HG03520 (cell line): ENCODE measurements at regions not wholly inside any gene's neighbourhood (a gene's known extent, or its start where the extent isn't known, plus 50 kb on each side); places are given as distances from the start of the nearest gene placed in this dataset.

Experiments used
- ATAC-seq: cut with Tn5 transposase; IDR thresholded peaks from one replicate; pipeline ENCODE4 v1.9.1; 2021; ENCODE audit warnings: mild to moderate bottlenecking, moderate library complexity; ENCODE audit not compliant: unreplicated experiment

- ATAC-seq, result no peak
These were observed 330.3 kb upstream of the PITX2 start for GRCh38 chr4:110953191-110953590.

GRCh38 chr4:110953898-110954297, 331.0 kb upstream of the PITX2 start:
- no peak for ATAC-seq

DNA sequence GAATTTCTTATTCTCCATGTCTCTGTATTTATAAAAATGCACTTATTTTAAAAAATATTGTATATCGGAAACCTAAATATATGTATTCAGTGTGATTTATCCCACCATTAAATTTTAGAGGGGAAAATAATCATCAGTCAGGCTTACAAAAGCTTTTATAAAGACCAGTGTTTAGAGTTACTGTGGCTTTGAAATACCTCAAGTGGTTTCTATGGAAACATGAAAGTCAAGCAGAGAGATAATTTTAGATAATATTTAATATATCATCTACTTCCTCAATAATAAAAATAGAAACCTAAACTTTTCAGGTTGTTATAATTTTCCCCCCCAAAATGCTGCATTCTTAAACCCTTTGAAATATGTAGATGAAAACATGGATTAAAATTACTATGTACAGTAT, 332.9 kb upstream of the PITX2 start:
- no peak for ATAC-seq

GRCh38 chr4:110959041-110959643, 336.3 kb upstream of the PITX2 start:
- ATAC-seq, result no peak

- ATAC-seq, result no peak
These were observed 338.2 kb upstream of the PITX2 start for GRCh38 chr4:110961066-110961465.

- ATAC-seq, result no peak
These were observed 339.7 kb upstream of the PITX2 start for GRCh38 chr4:110962616-110963015.

- no peak for ATAC-seq
These were observed 340.9 kb upstream of the PITX2 start for GRCh38 chr4:110963662-110964280.

DNA sequence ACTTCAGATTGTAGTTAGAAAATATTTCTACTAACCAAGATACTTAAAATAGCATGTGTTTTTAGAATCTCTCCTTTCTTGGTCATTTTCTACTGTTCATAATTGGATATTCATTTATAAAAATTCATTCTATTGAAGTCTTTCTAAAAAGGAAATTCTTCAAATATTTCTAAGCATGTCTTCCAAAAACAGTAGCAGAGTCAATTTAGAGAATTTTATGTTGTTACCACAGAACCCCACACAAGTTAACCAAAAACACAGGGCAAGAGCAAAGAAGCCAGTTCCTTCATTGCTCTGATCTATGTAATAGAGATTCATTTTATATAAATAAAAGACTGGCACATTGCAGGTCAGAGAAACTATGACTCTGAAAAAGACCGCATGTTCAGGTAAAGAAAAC, 345.1 kb upstream of the PITX2 start:
- ATAC-seq, result no peak

DNA sequence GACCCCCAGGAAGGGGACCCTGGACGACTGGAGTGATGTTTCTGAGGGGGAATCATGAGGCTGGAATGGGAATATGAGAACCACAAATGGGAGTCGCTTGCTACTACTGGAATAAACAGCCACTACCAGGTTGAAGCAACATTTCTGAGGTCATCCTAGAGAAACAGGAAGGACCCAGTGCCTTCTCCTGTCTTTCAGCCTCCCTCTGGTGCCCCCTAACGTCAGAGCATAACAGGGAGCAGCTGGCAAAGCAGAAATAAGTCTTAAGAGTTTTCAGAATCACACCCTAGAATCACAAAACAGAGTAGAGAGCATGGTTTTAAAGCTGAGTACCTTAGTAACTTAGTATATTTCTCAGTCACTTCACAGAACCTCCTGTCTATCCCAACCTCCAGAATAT, 347.8 kb upstream of the PITX2 start:
- no peak for ATAC-seq

DNA sequence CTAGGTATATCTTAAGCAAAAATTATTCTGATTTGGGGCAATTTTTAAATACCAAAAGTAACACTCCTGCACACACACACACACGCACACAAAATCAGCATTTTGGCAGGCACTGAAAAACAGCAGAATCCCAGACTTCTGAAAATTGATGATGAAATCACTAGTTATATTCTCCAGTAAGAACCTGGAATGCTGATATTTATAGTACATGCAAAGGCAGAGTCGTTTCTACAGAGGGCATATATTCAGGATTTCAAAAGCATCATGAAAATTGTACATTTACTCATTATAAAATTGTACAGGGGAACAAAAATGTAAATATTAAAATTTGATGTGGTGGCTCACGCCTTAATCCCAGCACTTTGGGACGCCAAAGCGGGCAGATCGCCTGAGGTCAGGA, 352.5 kb upstream of the PITX2 start:
- ATAC-seq, result no peak

GRCh38 chr4:110977554-110977953, 354.7 kb upstream of the PITX2 start:
- no peak for ATAC-seq

GRCh38 chr4:110978761-110979160, 355.9 kb upstream of the PITX2 start:
- ATAC-seq, result no peak

- ATAC-seq, result no peak
These were observed 359.6 kb upstream of the PITX2 start for GRCh38 chr4:110982486-110982885.

GRCh38 chr4:110988722-110989121, 365.8 kb upstream of the PITX2 start:
- no peak for ATAC-seq

DNA sequence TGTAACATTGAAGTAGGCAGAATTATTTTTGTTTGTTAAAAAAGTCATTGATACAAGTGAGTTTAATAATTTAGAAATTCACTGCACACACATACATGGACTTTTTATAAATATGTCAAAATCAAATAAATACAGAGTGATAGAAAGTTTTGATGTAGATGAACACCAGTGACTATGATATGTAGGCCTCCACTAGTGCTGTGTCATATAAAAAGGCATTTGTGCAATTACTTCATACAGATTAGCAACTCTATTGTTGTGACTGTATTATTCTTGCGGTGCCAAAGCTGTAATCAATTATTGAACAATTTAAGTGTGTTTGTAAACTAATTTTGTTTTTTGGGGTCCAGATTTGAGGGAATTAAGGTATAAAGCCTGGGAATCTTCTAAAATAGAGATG, 366.2 kb upstream of the PITX2 start:
- no peak for ATAC-seq

DNA sequence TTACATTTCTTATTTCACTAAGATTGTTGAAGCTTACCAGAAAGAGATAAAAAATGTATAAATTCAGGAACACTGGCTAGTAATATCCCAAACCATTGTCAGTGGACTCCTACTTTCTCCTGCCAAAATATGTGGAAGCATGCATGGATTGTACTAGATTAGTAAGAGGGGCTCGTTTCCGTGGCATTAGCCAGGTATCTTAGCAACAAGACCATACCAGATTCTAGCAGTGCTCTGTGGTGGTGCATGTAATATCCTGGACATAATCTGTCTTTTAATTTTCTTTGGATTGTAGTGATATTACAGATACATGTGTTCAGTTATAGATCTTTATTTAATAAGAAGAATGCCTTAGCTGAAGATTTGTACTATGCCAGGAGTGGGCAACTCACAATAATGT, 371.9 kb upstream of the PITX2 start:
- ATAC-seq, result no peak

GRCh38 chr4:110998320-110998719, 375.4 kb upstream of the PITX2 start:
- ATAC-seq, result no peak

GRCh38 chr4:111011458-111011857, 388.6 kb upstream of the PITX2 start:
- ATAC-seq, result no peak

GRCh38 chr4:111013846-111014245, 391.0 kb upstream of the PITX2 start:
- ATAC-seq, result no peak

DNA sequence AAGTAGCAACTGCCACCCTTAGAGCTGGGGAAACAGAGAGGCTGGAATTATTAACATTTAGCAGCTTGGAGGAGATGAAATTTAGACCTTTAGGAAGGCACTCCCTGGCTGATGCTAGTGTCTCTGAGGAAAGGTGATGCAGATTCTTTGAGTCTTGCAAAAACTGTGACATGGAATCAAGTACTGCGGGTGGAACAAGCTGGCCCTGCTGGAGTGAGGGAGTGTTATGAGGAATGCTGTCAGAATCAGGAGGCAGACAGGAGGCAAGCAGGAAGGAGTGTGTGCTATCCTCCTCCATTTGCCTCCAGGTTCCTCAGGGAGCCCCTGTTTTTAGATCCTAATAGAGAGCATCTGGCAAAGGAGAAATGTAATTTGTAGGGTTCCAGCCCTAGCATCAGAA, 391.7 kb upstream of the PITX2 start:
- no peak for ATAC-seq

- ATAC-seq, result no peak
These were observed 393.5 kb upstream of the PITX2 start for GRCh38 chr4:111016416-111016815.

DNA sequence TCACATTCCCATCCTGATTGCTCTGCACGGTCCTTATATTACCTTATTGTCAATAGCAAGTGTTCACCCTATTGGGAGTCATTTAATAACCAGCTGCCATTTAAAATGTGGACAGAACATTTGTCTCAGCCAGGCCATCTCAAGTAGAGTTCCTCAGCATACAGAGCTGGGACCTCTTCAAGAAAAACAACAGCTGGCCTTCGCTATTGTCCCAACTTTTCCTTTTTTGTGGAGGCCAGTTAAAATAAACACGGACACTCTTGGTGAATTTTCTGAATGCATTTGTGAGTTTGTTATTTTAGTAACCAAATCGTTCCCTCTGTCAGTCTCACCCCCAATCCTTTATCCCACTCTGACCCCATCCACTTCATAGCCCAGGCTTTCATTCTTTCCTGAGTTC, 395.3 kb upstream of the PITX2 start:
- no peak for ATAC-seq

GRCh38 chr4:111020476-111020875, 397.6 kb upstream of the PITX2 start:
- ATAC-seq, result no peak
